HCT116 (cell line): ENCODE measurements at regions not wholly inside any gene's neighbourhood (a gene's known extent, or its start where the extent isn't known, plus 50 kb on each side); places are given as distances from the start of the nearest gene placed in this dataset.

ENCODE experiments used
- ATAC-seq: fragments of 200-7000 bp; cut with Tn5 transposase; 2 replicates; pipeline ENCODE4 v1.9.1; 2020; ENCODE audit warnings: mild to moderate bottlenecking, moderate library complexity
- BruUV-seq: library from RNA; stranded (reverse); fragments of 400-500 nt; replicated peaks from 2 replicates; lab custom pipeline; 2021; lab: Mats Ljungman, UMichigan
- CTCF ChIA-PET: fragments of 300-600 bp; sonication (Branson Sonifier 250); formaldehyde crosslinking; loops from one replicate; lab custom pipeline; 2021; ENCODE audit warnings: antibody characterized with exemption; lab: Charles Lee
- POLR2A ChIA-PET: fragments of 300-600, 350-600 bp; sonication (Branson Sonifier 250); formaldehyde crosslinking; loops from one replicate; lab custom pipeline; 2021; ENCODE audit warnings: antibody characterized with exemption; lab: Charles Lee
- RAD21 ChIA-PET, 2 experiments: fragments of 300-600 bp; sonication (Branson Sonifier 250); formaldehyde crosslinking; loops; one replicate each; lab custom pipeline; 2023; ENCODE audit warnings: low total read pairs in 2 of 2; ENCODE audit not compliant: uncharacterized antibody in 2 of 2, unreplicated experiment in 2 of 2, low non-redundant PET in 1 of 2; lab: Charles Lee
- DNase-seq: peaks from one replicate; pipeline ENCODE4 v3.0.0-alpha.2; 2010; ENCODE audit warnings: low read depth, low spot score
- H2AFZ ChIP-seq: fragments of 200-600 bp; shearing (Covaris generic), sonication (generic); 2 replicates; pipeline ENCODE4 v1.6.1; 2017; ENCODE audit warnings: low read depth, mixed run types, mixed read lengths, antibody characterized with exemption, low read length; ENCODE audit not compliant: poor library complexity, severe bottlenecking
- H3K27ac ChIP-seq: 2 replicates; pipeline ENCODE4 v1.5.1; 2012; ENCODE audit warnings: low read depth, low read length
- H3K27me3 ChIP-seq: fragments of 200-600 bp; sonication (generic); 2 replicates; pipeline ENCODE4 v1.6.1; 2016; ENCODE audit warnings: mixed run types, low read length, mixed read lengths; ENCODE audit not compliant: insufficient read depth
- H3K36me3 ChIP-seq, 2 experiments: fragments of 200-500 bp in 1 of 2; fragments of 200-600 bp in 1 of 2; sonication (Bioruptor generic) in 1 of 2; sonication (generic) in 1 of 2; 2 replicates each; pipeline versions ENCODE4 v1.5.1 to v1.6.1; 2014 to 2016; ENCODE audit warnings: low read length in 2 of 2, inconsistent platforms in 1 of 2, mixed read lengths in 1 of 2, mixed run types in 1 of 2; ENCODE audit not compliant: insufficient read depth in 2 of 2, control insufficient read depth in 1 of 2
- H3K4me1 ChIP-seq, 2 experiments: fragments of 200-600 bp in 1 of 2; sonication (generic) in 1 of 2; 2 replicates each; pipeline versions ENCODE4 v1.5.1 to v1.6.1; 2012 to 2017; ENCODE audit warnings: low read length in 2 of 2, inconsistent platforms in 1 of 2, mild to moderate bottlenecking in 1 of 2, mixed read lengths in 1 of 2, mixed run types in 1 of 2, moderate library complexity in 1 of 2; ENCODE audit not compliant: insufficient read depth in 2 of 2, control insufficient read depth in 1 of 2
- H3K4me2 ChIP-seq: fragments of 200-600 bp; sonication (generic); 2 replicates; pipeline ENCODE4 v1.6.1; 2017; ENCODE audit warnings: mixed run types, low read length, mixed read lengths
- H3K4me3 ChIP-seq, 2 experiments: fragments of 200-600 bp in 1 of 2; sonication (generic) in 1 of 2; replicated peaks in 1 of 2; 2 replicates each; pipeline ENCODE4 v1.5.1; 2011 to 2016; ENCODE audit warnings: low read length in 2 of 2, control low read depth in 1 of 2, low read depth in 1 of 2, mild to moderate bottlenecking in 1 of 2, mixed read lengths in 1 of 2, mixed run types in 1 of 2
- H3K79me2 ChIP-seq: fragments of 200-600 bp; sonication (generic); 2 replicates; pipeline ENCODE4 v1.6.1; 2017; ENCODE audit warnings: mild to moderate bottlenecking, mixed run types, low read length, moderate library complexity, mixed read lengths; ENCODE audit not compliant: insufficient read depth
- H3K9ac ChIP-seq: fragments of 200-600 bp; sonication (generic); 2 replicates; pipeline ENCODE4 v1.6.1; 2016; ENCODE audit warnings: low read length, mixed read lengths
- H3K9me2 ChIP-seq: fragments of 200-600 bp; sonication (generic), shearing (Covaris generic); 2 replicates; pipeline ENCODE4 v1.6.1; 2017; ENCODE audit warnings: mixed run types, mild to moderate bottlenecking, moderate library complexity; ENCODE audit not compliant: insufficient read depth
- H3K9me3 ChIP-seq, 2 experiments: fragments of 200-500 bp in 1 of 2; fragments of 200-600 bp in 1 of 2; sonication (Bioruptor generic) in 1 of 2; sonication (generic) in 1 of 2; 2 replicates each; pipeline ENCODE4 v1.6.1; 2014 to 2017; ENCODE audit warnings: low read length in 2 of 2, mixed read lengths in 2 of 2, inconsistent platforms in 1 of 2, low read depth in 1 of 2, mild to moderate bottlenecking in 1 of 2, mixed run types in 1 of 2, moderate library complexity in 1 of 2; ENCODE audit not compliant: control insufficient read depth in 1 of 2, insufficient read depth in 1 of 2
- H4K20me1 ChIP-seq: fragments of 200-600 bp; sonication (generic), shearing (Covaris generic); 2 replicates; pipeline ENCODE4 v1.6.1; 2017; ENCODE audit warnings: mixed run types, mild to moderate bottlenecking, moderate library complexity; ENCODE audit not compliant: insufficient read depth
- CTCF ChIP-seq, 3 experiments: fragments of 200-600 bp in 1 of 3; sonication (generic) in 1 of 3; IDR thresholded peaks in 2 of 3; conservative IDR thresholded peaks in 1 of 3; 2 replicates each; pipeline ENCODE4 v1.5.1; 2012 to 2017; ENCODE audit warnings: low read depth in 2 of 3, low read length in 2 of 3, antibody characterized with exemption in 1 of 3, borderline replicate concordance in 1 of 3, control low read depth in 1 of 3, mild to moderate bottlenecking in 1 of 3, mixed read lengths in 1 of 3, mixed run types in 1 of 3, moderate library complexity in 1 of 3; ENCODE audit not compliant: insufficient read depth in 1 of 3
- EGR1 ChIP-seq: IDR thresholded peaks from 2 replicates; pipeline ENCODE4 v1.6.1; 2012; ENCODE audit warnings: low read depth
- POLR2A ChIP-seq: IDR thresholded peaks from 2 replicates; pipeline ENCODE4 v1.7.0; 2011; ENCODE audit warnings: borderline replicate concordance; ENCODE audit not compliant: insufficient read depth, insufficient read length; ENCODE audit errors: extremely low read depth
- RAD21 ChIP-seq: IDR thresholded peaks from 2 replicates; pipeline ENCODE4 v1.6.1; 2012; ENCODE audit warnings: low read depth, mild to moderate bottlenecking
- SP1 ChIP-seq: IDR thresholded peaks from 2 replicates; pipeline ENCODE4 v1.6.1; 2012; ENCODE audit warnings: low read depth
- SRF ChIP-seq: IDR thresholded peaks from 2 replicates; pipeline ENCODE4 v1.6.1; 2012; ENCODE audit warnings: low read depth
- TCF7L2 ChIP-seq: IDR thresholded peaks from 2 replicates; pipeline ENCODE4 v1.7.0; 2011; ENCODE audit warnings: borderline replicate concordance, inconsistent platforms; ENCODE audit not compliant: insufficient read depth, insufficient read length; ENCODE audit errors: extremely low read depth
- YY1 ChIP-seq: IDR thresholded peaks from 2 replicates; pipeline ENCODE4 v1.6.1; 2011; ENCODE audit warnings: low read length, low read depth, moderate library complexity, mild to moderate bottlenecking; ENCODE audit not compliant: insufficient replicate concordance; ENCODE audit errors: extremely low read depth
- intact Hi-C: fragments of 100-400 bp; cut with micrococcal nuclease; formaldehyde crosslinking; loops from 2 replicates; pipeline ENCODE4 v1.10.0; 2022
- TF ChIP-seq, protein P1 (sequence below): IDR thresholded peaks from 2 replicates; pipeline ENCODE4 v1.6.1; 2012

DNA sequence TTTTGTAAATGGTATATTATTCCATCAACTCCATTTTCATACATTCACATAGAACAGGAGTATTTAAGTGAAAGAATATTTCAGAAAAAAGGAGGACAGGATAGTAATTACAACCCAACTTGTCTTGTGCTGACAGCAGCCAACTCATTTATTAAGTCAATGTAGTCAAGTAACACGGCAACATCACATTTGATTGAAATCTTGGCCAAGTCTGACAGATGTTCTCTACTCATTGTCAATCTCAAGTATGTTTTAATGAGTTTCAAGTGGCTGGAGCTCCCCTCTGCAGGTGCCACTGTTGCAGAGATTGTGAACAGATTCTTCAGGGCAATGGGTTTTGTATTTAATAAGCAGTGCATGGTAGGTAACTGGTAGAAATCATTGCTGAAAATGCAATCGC is 332.5 kb downstream of the C4orf33 start:
- RAD21 ChIA-PET, result no interaction called here
- no peaks in the 10 kb centered on the region for H3K4me1 ChIP-seq
- no peaks in the 10 kb centered on the region for H3K79me2 ChIP-seq
- CTCF ChIA-PET, result no interaction called here
- no peaks in the 10 kb centered on the region for H3K36me3 ChIP-seq
- POLR2A ChIA-PET, result no interaction called here
- H3K4me3 ChIP-seq, result no peak overlapping the region
- no TSS peak for BruUV-seq
- H2AFZ ChIP-seq, result no peak overlapping the region
- DNase-seq (no peak), ATAC-seq (no peak)
- H3K9me2 ChIP-seq, result no peaks in the 10 kb centered on the region
- H3K4me2 ChIP-seq, result no peak overlapping the region
- no peaks in the 10 kb centered on the region for H3K27me3 ChIP-seq
- H3K9ac ChIP-seq, result no peak overlapping the region
- no peaks in the 10 kb centered on the region for H3K9me3 ChIP-seq
- no peaks in the 10 kb centered on the region for H4K20me1 ChIP-seq
- intact Hi-C loops, result no loop called here
- no peak overlapping the region for H3K27ac ChIP-seq
- TF ChIP-seq SRF (no peak), EGR1 (no peak), TCF7L2 (no peak), CTCF (IDR thresholded peaks at IDR 0.05 in 2 of 3, conservative IDR thresholded peaks at IDR 0.05 in 1 of 3; ENCODE audit: borderline replicate concordance in 1 of 3, insufficient read depth in 1 of 3, low read depth in 2 of 3, low read length in 2 of 3) (no peak), POLR2A (no peak), SP1 (no peak), RAD21 (no peak), YY1 (no peak)
- TF ChIP-seq, protein P1, sequence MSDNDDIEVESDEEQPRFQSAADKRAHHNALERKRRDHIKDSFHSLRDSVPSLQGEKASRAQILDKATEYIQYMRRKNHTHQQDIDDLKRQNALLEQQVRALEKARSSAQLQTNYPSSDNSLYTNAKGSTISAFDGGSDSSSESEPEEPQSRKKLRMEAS, result no peak
